ENCODE measurements at regions not wholly inside any gene's neighbourhood (a gene's known extent, or its start where the extent isn't known, plus 50 kb on each side); places are given as distances from the start of the nearest gene placed in this dataset.

- Mint-ChIP-seq H3K4me1 (no peaks in the 10 kb centered on the region), H3K36me3 (ENCODE audit: low read depth) (no peaks in the 10 kb centered on the region), H3K9me3 (no peaks in the 10 kb centered on the region), H3K27me3 (no peaks in the 10 kb centered on the region), H3K27ac (no peak overlapping the region), H3K4me3 (no peak overlapping the region)
- ChIA-PET CTCF (no interaction called here), POLR2A (no interaction called here)
- DNase-seq = no peak
Measured at GRCh38 chr1:5501206-5501930, 490.9 kb downstream of the NPHP4 start.

GRCh38 chr1:5500541-5500940, 491.7 kb downstream of the NPHP4 start:
- CTCF ChIA-PET = no interaction called here
- Mint-ChIP-seq H3K4me1 (no peaks in the 10 kb centered on the region), H3K36me3 (ENCODE audit: low read depth) (no peaks in the 10 kb centered on the region)

GRCh38 chr1:5497503-5497902, 494.7 kb downstream of the NPHP4 start:
- Mint-ChIP-seq H3K4me1 (no peaks in the 10 kb centered on the region), H3K9me3 (no peaks in the 10 kb centered on the region), H3K27ac (no peak overlapping the region), H3K27me3 (no peaks in the 10 kb centered on the region), H3K4me3 (no peak overlapping the region), H3K36me3 (ENCODE audit: low read depth) (no peaks in the 10 kb centered on the region)
- ChIA-PET CTCF (no interaction called here), POLR2A (no interaction called here)
- DNase-seq = no peak

More at GRCh38 chr1:5500541-5500940, 491.7 kb downstream of the NPHP4 start:
- Mint-ChIP-seq H3K4me3 (no peak overlapping the region), H3K27ac (no peak overlapping the region), H3K27me3 (no peaks in the 10 kb centered on the region), H3K9me3 (no peaks in the 10 kb centered on the region)
- POLR2A ChIA-PET = no interaction called here
- DNase-seq = no peak

- H3K27me3 Mint-ChIP-seq = no peaks in the 10 kb centered on the region
- no peak overlapping the region for H3K4me3 Mint-ChIP-seq
- CTCF ChIA-PET = no interaction called here
- no peaks in the 10 kb centered on the region for H3K4me1 Mint-ChIP-seq
- H3K9me3 Mint-ChIP-seq = no peaks in the 10 kb centered on the region
- H3K27ac Mint-ChIP-seq = no peak overlapping the region
- DNase-seq = no peak
- H3K36me3 Mint-ChIP-seq (ENCODE audit: low read depth) = no peaks in the 10 kb centered on the region
- POLR2A ChIA-PET = no interaction called here
Measured at GRCh38 chr1:5495596-5496410, 496.4 kb downstream of the NPHP4 start.

GRCh38 chr1:5494518-5494917, 497.7 kb downstream of the NPHP4 start:
- POLR2A ChIA-PET = no interaction called here
- Mint-ChIP-seq H3K9me3 (no peaks in the 10 kb centered on the region), H3K27ac (no peak overlapping the region), H3K4me1 (no peaks in the 10 kb centered on the region), H3K27me3 (no peaks in the 10 kb centered on the region), H3K36me3 (ENCODE audit: low read depth) (no peaks in the 10 kb centered on the region), H3K4me3 (no peak overlapping the region)
- DNase-seq = no peak
- CTCF ChIA-PET = no interaction called here

GRCh38 chr1:5493851-5494311, 498.3 kb downstream of the NPHP4 start:
- DNase-seq = no peak
- no peaks in the 10 kb centered on the region for H3K36me3 Mint-ChIP-seq (ENCODE audit: low read depth)
- H3K4me1 Mint-ChIP-seq = no peaks in the 10 kb centered on the region
- no peaks in the 10 kb centered on the region for H3K9me3 Mint-ChIP-seq
- CTCF ChIA-PET = no interaction called here
- H3K27me3 Mint-ChIP-seq = no peaks in the 10 kb centered on the region
- H3K27ac Mint-ChIP-seq = no peak overlapping the region
- POLR2A ChIA-PET = no interaction called here
- H3K4me3 Mint-ChIP-seq = no peak overlapping the region

GRCh38 chr1:5493275-5493674, 498.9 kb downstream of the NPHP4 start:
- ChIA-PET POLR2A (no interaction called here), CTCF (no interaction called here)
- H3K27ac Mint-ChIP-seq = no peak overlapping the region
- no peaks in the 10 kb centered on the region for H3K9me3 Mint-ChIP-seq
- H3K36me3 Mint-ChIP-seq (ENCODE audit: low read depth) = no peaks in the 10 kb centered on the region
- no peaks in the 10 kb centered on the region for H3K27me3 Mint-ChIP-seq
- H3K4me3 Mint-ChIP-seq = no peak overlapping the region
- no peaks in the 10 kb centered on the region for H3K4me1 Mint-ChIP-seq
- DNase-seq = no peak

GRCh38 chr1:5492846-5493245, 499.4 kb downstream of the NPHP4 start:
- ChIA-PET CTCF (no interaction called here), POLR2A (no interaction called here)
- Mint-ChIP-seq H3K27me3 (no peaks in the 10 kb centered on the region), H3K36me3 (ENCODE audit: low read depth) (no peaks in the 10 kb centered on the region), H3K4me1 (no peaks in the 10 kb centered on the region), H3K4me3 (no peak overlapping the region), H3K9me3 (no peaks in the 10 kb centered on the region), H3K27ac (no peak overlapping the region)
- DNase-seq = no peak

- no peaks in the 10 kb centered on the region for H3K27me3 Mint-ChIP-seq
- no peaks in the 10 kb centered on the region for H3K4me1 Mint-ChIP-seq
- H3K4me3 Mint-ChIP-seq = no peak overlapping the region
- H3K36me3 Mint-ChIP-seq (ENCODE audit: low read depth) = no peaks in the 10 kb centered on the region
- CTCF ChIA-PET = no interaction called here
- POLR2A ChIA-PET = no interaction called here
- no peak for DNase-seq
- no peaks in the 10 kb centered on the region for H3K9me3 Mint-ChIP-seq
- no peak overlapping the region for H3K27ac Mint-ChIP-seq
Measured at GRCh38 chr1:5491207-5491904, 500.9 kb downstream of the NPHP4 start.

- DNase-seq = no peak
- ChIA-PET CTCF (no interaction called here), POLR2A (no interaction called here)
- no peaks in the 10 kb centered on the region for H3K4me1 Mint-ChIP-seq
- H3K9me3 Mint-ChIP-seq = no peaks in the 10 kb centered on the region
- no peak overlapping the region for H3K27ac Mint-ChIP-seq
- no peaks in the 10 kb centered on the region for H3K36me3 Mint-ChIP-seq (ENCODE audit: low read depth)
- H3K27me3 Mint-ChIP-seq = no peaks in the 10 kb centered on the region
- no peak overlapping the region for H3K4me3 Mint-ChIP-seq
Measured at GRCh38 chr1:5490635-5491034, 501.6 kb downstream of the NPHP4 start.

GRCh38 chr1:5488448-5488847, 503.8 kb downstream of the NPHP4 start:
- Mint-ChIP-seq H3K4me1 (no peaks in the 10 kb centered on the region), H3K27me3 (no peaks in the 10 kb centered on the region), H3K4me3 (no peak overlapping the region), H3K27ac (no peak overlapping the region), H3K36me3 (ENCODE audit: low read depth) (no peaks in the 10 kb centered on the region), H3K9me3 (no peaks in the 10 kb centered on the region)
- no peak for DNase-seq
- ChIA-PET CTCF (no interaction called here), POLR2A (no interaction called here)

GRCh38 chr1:5485968-5486696, 506.1 kb downstream of the NPHP4 start:
- H3K4me1 Mint-ChIP-seq = peaks cover 1% of the 10 kb centered on the region
- H3K36me3 Mint-ChIP-seq (ENCODE audit: low read depth) = no peaks in the 10 kb centered on the region
- no peak overlapping the region for H3K27ac Mint-ChIP-seq
- POLR2A ChIA-PET = no interaction called here
- no peak for DNase-seq
- H3K4me3 Mint-ChIP-seq = no peak overlapping the region
- H3K27me3 Mint-ChIP-seq = no peaks in the 10 kb centered on the region
- CTCF ChIA-PET = no interaction called here
- no peaks in the 10 kb centered on the region for H3K9me3 Mint-ChIP-seq

- no peaks in the 10 kb centered on the region for H3K9me3 Mint-ChIP-seq
- no peaks in the 10 kb centered on the region for H3K36me3 Mint-ChIP-seq (ENCODE audit: low read depth)
- peaks cover 1% of the 10 kb centered on the region for H3K4me1 Mint-ChIP-seq
- ChIA-PET CTCF (no interaction called here), POLR2A (no interaction called here)
- H3K27me3 Mint-ChIP-seq = no peaks in the 10 kb centered on the region
- H3K4me3 Mint-ChIP-seq = no peak overlapping the region
- no peak overlapping the region for H3K27ac Mint-ChIP-seq
- no peak for DNase-seq
Measured at GRCh38 chr1:5485436-5485835, 506.8 kb downstream of the NPHP4 start.
